Activated T-cell treated with anti-CD3 and anti-CD28 coated beads, Interleukin-2, amount 50 U/mL, for 4 hours (primary cell): ENCODE measurements at regions not wholly inside any gene's neighbourhood (a gene's known extent, or its start where the extent isn't known, plus 50 kb on each side); places are given as distances from the start of the nearest gene placed in this dataset.

ENCODE experiments used
- ATAC-seq, 2 donors: fragments of 200-7000 bp; cut with Tn5 transposase; one replicate each; pipeline ENCODE4 v1.10.0; 2021
- DNase-seq: peaks from one replicate; pipeline ENCODE4 v3.0.0-alpha.2; 2020
- H3K27me3 Mint-ChIP-seq: one replicate; pipeline ENCODE4 v1.8.0; 2021; ENCODE audit warnings: low read depth, mixed read lengths
- H3K36me3 Mint-ChIP-seq: one replicate; pipeline ENCODE4 v1.8.0; 2022; ENCODE audit warnings: mixed read lengths; ENCODE audit not compliant: insufficient read depth
- H3K4me1 Mint-ChIP-seq: one replicate; pipeline ENCODE4 v1.8.0; 2021; ENCODE audit warnings: low read depth, mixed read lengths
- H3K4me3 Mint-ChIP-seq: one replicate; pipeline ENCODE4 v1.8.0; 2021; ENCODE audit warnings: mild to moderate bottlenecking, moderate library complexity, mixed read lengths
- H3K9me3 Mint-ChIP-seq: one replicate; pipeline ENCODE4 v1.8.0; 2021; ENCODE audit warnings: mixed read lengths

DNA sequence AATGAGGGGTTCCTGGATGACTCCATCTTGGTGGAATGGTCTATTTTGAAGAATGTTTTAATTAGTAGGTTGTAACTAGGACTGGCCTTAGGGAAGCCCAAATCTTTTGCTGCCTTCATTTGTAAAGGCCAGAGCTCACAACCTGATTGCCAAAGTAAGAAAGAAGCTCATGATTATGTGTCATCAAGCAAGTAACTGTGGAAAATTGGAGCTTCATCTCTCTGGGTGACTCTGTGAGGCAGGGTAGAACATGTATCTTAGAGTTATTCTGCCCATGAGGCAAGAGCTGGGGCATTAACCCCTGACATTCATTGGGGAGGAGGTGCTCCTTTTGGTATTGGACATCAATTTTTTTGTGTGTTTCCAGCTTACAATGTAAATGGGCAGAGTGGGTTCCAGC is 273.9 kb upstream of the JAG1 start:
- Mint-ChIP-seq H3K36me3 (no peaks in the 10 kb centered on the region), H3K9me3 (no peaks in the 10 kb centered on the region), H3K4me3 (no peak overlapping the region), H3K4me1 (no peaks in the 10 kb centered on the region), H3K27me3 (no peaks in the 10 kb centered on the region)
- no peak for ATAC-seq
- no peak for DNase-seq

DNA sequence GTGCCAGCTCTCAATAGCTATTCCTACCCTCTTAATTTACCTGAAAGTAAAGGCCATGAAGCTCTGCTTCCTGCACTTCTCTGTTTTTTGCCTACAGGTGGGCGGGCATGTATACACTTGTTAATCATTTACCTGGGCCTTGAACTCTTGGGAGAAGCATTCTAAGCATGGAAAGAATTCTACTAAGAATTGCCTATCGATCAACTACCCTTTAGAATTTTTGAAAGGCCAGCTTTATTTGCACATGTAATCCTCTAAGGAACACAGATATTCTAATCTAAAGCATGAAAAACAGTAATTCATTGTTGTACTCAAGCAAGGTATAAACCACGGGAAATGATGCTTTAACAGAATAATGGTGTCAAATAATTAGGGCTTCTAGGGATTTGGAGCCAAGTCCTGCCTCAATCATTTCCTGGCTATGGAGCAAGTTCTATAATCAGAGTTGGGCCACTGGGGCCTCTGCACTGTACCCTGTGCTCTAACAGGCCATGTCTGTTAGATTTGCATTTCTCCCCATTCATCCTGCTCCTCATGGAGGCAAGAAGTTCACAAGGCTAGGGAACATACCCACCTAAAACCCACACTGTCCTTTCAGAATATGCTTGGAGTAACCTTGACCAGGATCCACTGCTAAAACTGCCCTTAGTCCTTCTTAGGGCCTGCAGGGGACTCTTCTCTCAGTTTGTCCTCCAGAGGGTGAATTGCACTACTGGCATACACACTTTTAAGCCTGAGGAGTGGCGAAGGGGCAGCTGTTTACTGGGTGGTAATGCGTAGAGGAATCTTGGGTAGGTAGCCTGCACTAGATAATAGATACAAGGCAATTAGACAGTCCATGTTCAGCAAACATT is 276.4 kb upstream of the JAG1 start:
- H3K27me3 Mint-ChIP-seq, result no peaks in the 10 kb centered on the region
- no peaks in the 10 kb centered on the region for H3K36me3 Mint-ChIP-seq
- no peak for ATAC-seq

DNA sequence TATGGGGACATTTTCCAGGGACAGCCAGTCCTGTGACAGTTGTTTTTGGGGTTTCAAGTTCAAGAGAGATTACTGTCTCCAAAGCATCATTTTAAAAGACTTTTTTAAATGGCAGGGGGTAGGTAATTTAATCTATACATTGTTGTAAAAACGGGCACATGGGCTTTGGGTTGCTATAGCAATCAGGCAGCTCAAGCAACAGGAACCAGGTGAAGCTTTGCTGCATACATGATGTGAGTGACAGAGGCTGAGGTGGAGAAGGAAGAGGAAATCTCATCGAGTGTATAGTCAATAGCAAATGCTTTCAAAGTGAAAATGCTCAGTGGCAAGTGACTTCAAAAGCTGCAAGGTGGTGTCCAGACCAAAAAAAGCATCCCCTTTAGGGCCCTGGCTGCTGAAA is 277.4 kb upstream of the JAG1 start:
- H3K4me1 Mint-ChIP-seq, result no peaks in the 10 kb centered on the region
- no peaks in the 10 kb centered on the region for H3K9me3 Mint-ChIP-seq
- no peaks in the 10 kb centered on the region for H3K36me3 Mint-ChIP-seq
- H3K4me3 Mint-ChIP-seq, result no peak overlapping the region
- H3K27me3 Mint-ChIP-seq, result no peaks in the 10 kb centered on the region
- no peak for ATAC-seq
- no peak for DNase-seq

More for the DNA sequence above, 276.4 kb upstream of the JAG1 start:
- no peaks in the 10 kb centered on the region for H3K9me3 Mint-ChIP-seq
- no peak for DNase-seq
- no peak overlapping the region for H3K4me3 Mint-ChIP-seq
- no peaks in the 10 kb centered on the region for H3K4me1 Mint-ChIP-seq

DNA sequence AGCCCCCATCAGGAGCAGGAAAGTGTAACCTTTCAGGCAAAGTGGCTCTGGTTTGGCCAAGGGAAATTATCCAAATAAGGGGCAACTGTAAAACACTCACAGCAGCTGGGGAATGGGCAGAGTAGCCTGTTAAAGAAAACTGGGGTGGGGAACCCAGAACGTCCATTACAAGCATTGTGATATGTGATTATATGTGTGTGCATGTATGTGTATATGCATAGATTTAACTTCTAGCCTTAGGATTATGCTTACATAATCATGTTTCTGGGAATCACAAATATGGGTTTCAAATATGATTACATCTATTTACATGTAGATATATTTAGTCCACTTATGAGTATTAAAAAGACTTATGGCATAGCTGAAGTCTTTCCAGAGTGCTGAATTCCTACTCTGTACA is 278.1 kb upstream of the JAG1 start:
- no peaks in the 10 kb centered on the region for H3K27me3 Mint-ChIP-seq
- ATAC-seq, result no peak
- H3K9me3 Mint-ChIP-seq, result no peaks in the 10 kb centered on the region
- H3K4me1 Mint-ChIP-seq, result no peaks in the 10 kb centered on the region
- no peak overlapping the region for H3K4me3 Mint-ChIP-seq
- DNase-seq, result no peak
- H3K36me3 Mint-ChIP-seq, result no peaks in the 10 kb centered on the region

DNA sequence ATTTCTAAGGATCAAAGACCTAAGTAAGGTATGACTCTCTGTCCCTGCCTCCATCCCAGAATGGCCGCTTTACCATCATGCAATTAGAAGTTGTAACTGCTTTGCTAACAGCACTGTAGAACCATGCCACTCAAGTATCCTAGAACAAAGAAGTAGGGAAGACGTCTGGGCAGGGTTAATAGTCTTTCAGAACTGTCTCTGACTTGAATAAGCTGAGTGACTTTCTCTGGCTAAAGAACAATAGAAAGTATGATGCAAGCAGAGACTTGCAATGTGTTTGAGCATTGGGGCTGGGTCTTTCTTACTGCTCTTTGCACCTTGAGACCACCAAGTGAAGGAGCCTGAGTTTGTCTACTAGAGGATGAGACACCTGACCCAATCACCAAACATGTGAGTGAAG is 279.6 kb upstream of the JAG1 start:
- H3K9me3 Mint-ChIP-seq, result no peaks in the 10 kb centered on the region
- H3K36me3 Mint-ChIP-seq, result no peaks in the 10 kb centered on the region
- no peak overlapping the region for H3K4me3 Mint-ChIP-seq
- DNase-seq, result no peak
- no peaks in the 10 kb centered on the region for H3K4me1 Mint-ChIP-seq
- no peaks in the 10 kb centered on the region for H3K27me3 Mint-ChIP-seq
- no peak for ATAC-seq

DNA sequence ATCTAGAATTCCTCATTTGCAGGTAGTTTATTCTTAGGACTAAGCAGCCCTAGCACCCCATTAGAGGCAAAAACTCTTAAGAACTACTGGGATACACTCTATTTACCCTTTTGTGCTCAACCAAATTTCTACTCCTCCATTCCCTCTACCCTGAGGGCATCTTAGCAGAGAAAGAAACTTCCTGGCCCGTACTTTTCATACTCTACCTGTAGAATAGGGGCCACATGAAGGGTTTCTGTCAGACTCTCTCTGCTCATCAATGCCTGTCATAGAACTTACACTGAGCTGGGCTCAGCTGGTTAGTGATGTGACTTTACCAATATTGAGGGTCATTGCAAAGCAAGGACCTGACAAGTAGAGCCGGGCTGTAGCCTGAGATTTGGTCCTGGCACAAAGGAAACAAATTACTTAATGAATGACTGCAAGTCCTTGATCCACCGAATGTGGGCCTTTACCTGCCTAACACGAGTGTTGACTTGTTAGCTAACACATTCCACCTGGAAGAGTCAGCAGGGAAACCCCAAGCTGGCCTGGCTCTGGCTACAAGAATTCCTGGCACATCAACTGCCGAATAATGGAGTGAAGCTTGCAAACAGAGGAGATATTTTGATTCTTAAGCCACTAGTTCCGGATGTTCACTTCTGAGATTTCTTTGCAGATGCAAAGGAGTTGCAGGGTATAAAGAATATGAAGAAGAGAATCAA is 280.5 kb upstream of the JAG1 start:
- H3K27me3 Mint-ChIP-seq, result no peaks in the 10 kb centered on the region
- H3K4me3 Mint-ChIP-seq, result no peak overlapping the region
- H3K4me1 Mint-ChIP-seq, result no peaks in the 10 kb centered on the region
- DNase-seq (no peak), ATAC-seq (no peak)
- no peaks in the 10 kb centered on the region for H3K9me3 Mint-ChIP-seq
- H3K36me3 Mint-ChIP-seq, result no peaks in the 10 kb centered on the region

DNA sequence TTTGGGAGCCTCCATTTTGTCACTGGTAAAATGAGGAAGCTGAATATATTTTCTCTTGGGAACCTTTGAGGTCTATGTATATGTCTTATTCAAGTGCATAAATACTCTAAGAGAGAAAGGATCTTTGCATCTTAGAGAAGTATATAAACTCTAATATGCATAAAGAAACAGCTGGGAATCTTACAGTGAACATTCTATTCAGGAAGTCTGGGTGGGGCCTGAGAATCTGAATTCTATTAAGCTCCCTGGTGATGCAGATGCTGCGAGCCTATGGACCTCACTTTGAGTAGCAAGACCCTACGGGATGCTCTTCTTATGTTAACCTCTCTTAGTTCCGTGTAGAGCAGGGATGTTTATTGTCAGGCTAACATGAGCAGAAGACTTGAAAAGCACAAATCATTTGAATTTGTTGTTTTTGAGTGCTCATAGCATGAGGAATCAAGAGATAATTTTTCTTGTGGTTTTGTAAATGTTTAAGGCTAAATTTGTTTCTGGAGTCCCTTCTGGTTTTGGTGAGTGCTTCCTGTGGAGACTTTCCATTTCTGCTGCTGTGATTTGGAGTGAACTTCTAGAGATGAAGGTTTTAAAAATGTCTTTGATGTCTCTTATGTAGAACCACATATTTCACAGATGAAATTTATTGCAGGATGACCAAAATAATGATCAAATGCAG is 281.2 kb upstream of the JAG1 start:
- Mint-ChIP-seq H3K4me3 (no peak overlapping the region), H3K36me3 (no peaks in the 10 kb centered on the region), H3K4me1 (no peaks in the 10 kb centered on the region), H3K27me3 (no peaks in the 10 kb centered on the region), H3K9me3 (no peaks in the 10 kb centered on the region)
- DNase-seq (no peak), ATAC-seq (no peak)

DNA sequence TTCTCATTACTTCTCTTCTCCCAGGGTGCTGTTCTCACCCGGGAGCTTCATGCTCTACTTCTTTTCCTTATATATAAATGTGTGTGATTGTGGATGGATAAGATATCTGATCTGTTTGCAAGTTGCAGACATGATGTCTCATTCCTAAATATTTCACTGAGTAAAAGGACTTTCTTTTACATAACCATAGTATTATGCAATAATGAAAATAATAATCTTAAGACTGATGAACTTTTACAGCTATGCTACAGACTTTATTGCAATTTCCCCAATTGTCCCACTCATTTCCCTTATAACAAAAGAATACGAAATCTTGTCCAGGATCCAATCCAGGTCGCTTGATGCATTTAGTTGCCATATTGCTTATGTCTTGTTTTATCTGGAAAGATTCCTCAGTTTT is 284.5 kb upstream of the JAG1 start:
- Mint-ChIP-seq H3K4me1 (no peaks in the 10 kb centered on the region), H3K9me3 (peaks cover 4% of the 10 kb centered on the region), H3K27me3 (no peaks in the 10 kb centered on the region), H3K4me3 (no peak overlapping the region), H3K36me3 (no peaks in the 10 kb centered on the region)
- DNase-seq (no peak), ATAC-seq (no peak)

DNA sequence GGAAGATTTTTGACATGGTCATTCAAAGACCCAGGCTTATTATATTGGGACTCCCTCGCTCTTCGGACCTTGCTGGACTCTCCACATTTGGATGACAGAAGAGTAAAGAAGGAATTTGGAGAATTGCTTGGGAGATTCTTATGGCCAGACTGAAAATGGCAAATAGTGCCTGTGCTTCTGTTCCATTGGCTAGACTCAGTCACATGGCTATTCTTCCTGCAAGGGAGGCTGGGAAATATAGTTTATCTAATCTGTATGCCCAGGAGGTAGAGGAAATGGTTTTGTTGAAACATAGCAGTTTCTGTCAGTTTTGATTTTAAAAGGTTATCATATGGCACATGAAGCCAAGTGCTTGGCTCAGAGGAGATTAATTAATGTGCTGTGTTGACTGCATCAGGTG is 286.6 kb upstream of the JAG1 start:
- H3K9me3 Mint-ChIP-seq, result peaks cover 4% of the 10 kb centered on the region
- H3K4me3 Mint-ChIP-seq, result no peak overlapping the region
- H3K27me3 Mint-ChIP-seq, result no peaks in the 10 kb centered on the region
- DNase-seq, result no peak
- H3K4me1 Mint-ChIP-seq, result no peaks in the 10 kb centered on the region
- no peak for ATAC-seq
- H3K36me3 Mint-ChIP-seq, result no peaks in the 10 kb centered on the region

DNA sequence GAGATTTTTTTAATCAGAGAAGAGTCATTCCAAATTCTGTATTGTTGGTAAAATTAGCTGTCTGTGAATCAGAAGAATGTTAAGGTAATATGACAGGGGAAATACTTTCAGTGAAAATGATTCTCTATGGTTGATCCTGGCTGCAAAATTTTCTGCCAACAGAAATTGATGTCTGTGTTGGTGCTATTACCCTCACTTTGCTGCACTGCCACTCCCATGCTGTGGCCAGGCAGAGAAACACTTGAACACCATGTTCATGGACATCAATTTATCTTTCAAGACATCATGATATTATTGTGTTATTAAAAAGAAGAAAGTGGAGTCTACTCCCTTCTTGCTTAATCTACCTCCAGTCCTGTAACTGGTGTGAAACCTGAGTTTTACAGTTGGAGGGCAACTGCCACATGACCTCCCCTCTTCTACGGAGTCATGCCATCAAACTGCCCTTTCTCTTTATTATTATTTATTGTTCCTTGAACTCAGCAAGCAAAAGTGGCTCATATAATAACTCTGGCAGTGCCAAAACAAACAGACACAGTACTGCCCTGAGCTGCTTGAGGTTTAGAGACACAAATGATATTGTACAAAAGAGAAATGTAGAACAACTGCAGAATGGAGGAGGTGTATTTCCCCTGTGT is 288.0 kb upstream of the JAG1 start:
- no peak for DNase-seq
- no peaks in the 10 kb centered on the region for H3K4me1 Mint-ChIP-seq
- no peaks in the 10 kb centered on the region for H3K36me3 Mint-ChIP-seq

DNA sequence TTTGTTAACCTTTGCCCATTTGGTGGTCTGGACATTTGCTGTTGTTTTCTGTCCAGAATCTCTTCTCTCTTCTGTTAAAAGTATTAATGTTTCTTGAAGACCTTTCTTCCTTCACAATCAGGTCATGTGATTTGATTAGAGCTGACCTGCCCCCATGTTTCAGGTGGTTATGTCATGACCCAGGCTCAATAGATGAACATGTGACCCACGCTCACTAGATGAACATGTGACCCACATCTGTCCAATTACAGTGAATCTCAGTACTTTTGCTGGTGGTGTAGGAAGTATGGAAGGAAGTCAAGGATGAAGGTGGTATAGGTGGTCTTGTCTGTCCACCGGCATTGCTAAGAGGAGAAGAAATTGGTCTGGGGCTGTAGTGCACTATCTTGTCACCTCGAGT is 289.1 kb upstream of the JAG1 start:
- Mint-ChIP-seq H3K36me3 (no peaks in the 10 kb centered on the region), H3K4me1 (no peaks in the 10 kb centered on the region), H3K9me3 (peaks cover 4% of the 10 kb centered on the region), H3K27me3 (no peaks in the 10 kb centered on the region), H3K4me3 (no peak overlapping the region)
- DNase-seq (no peak), ATAC-seq (no peak)

More for the DNA sequence above, 288.0 kb upstream of the JAG1 start:
- no peaks in the 10 kb centered on the region for H3K27me3 Mint-ChIP-seq
- no peak for ATAC-seq
- H3K4me3 Mint-ChIP-seq, result no peak overlapping the region
- peaks cover 4% of the 10 kb centered on the region for H3K9me3 Mint-ChIP-seq

DNA sequence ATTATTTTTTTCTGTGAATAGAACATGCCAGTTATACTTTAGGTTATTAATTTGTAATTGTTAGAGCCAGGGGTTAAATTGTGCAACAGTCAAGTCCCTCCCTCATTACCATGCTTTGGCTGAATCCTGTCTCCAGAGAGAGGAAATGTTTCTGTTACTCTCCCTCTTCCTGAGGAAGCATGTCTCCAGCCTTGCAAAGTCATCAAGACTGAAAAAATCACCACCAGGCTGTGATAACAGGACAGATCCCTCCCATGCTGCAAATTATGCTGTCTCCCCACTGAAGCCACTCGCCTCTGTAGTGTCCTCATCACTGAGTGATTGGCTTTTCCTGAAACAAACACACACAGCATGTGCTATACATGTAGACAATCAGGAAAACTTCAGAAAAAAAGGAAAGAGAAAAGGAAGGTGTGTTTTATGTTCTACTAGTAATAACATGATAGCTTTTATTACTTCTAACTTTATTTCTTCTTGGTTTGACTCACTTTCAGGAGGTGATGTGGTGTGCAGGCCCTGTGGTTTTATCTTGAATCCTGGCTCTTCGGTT is 290.0 kb upstream of the JAG1 start:
- no peaks in the 10 kb centered on the region for H3K27me3 Mint-ChIP-seq
- peaks cover 4% of the 10 kb centered on the region for H3K9me3 Mint-ChIP-seq
- ATAC-seq (no peak), DNase-seq (no peak)
- H3K4me3 Mint-ChIP-seq, result no peak overlapping the region
- no peaks in the 10 kb centered on the region for H3K36me3 Mint-ChIP-seq
- H3K4me1 Mint-ChIP-seq, result no peaks in the 10 kb centered on the region

DNA sequence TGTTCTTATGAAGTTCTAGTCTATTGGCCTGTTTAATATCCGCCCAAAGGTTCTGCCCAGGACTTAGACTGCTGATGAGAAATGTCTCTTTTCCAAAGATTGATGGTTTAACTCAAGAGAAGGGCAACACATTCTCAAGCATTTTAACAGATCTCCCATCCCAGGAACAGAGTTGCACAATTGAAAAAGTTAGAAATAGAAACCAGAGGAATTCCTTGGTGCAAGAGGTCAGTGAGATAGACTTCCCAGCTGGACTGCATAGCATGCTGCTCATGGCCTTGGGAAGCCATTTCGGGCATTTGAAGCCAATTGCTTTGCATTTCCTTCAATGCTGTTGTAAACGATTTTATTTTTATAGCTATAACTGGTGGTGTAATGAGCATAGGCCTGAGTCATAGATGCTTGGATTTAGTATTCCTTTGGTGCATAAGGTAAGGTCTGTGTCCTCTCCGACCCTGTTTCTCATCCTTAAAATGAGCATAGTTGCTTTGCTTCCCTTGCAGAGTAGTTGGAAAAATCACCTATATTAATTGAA is 292.2 kb upstream of the JAG1 start:
- Mint-ChIP-seq H3K4me1 (no peaks in the 10 kb centered on the region), H3K27me3 (no peaks in the 10 kb centered on the region), H3K36me3 (no peaks in the 10 kb centered on the region), H3K4me3 (no peak overlapping the region), H3K9me3 (peaks cover 4% of the 10 kb centered on the region)
- ATAC-seq (no peak), DNase-seq (no peak)

DNA sequence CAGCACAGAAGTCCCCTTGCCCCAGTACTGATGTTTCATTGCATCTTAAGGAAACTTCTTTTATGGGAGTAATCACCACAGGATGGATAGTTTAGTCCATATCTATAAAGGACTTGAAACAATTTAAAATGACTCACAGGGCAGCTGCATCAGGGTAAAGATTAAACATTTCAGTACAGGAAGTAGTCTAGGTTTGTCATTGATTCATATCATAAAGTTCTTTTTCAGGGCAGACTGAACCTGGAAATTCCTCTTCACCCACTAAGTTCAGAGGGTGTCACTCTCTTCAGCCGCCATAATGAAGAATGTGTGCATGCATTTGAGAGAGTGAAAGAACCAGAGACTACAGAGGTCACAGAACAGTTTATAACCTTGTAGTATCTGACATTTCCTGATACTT is 296.3 kb upstream of the JAG1 start:
- no peaks in the 10 kb centered on the region for H3K4me1 Mint-ChIP-seq
- no peaks in the 10 kb centered on the region for H3K36me3 Mint-ChIP-seq
- no peaks in the 10 kb centered on the region for H3K27me3 Mint-ChIP-seq

More for the DNA sequence above, 296.3 kb upstream of the JAG1 start:
- ATAC-seq (no peak), DNase-seq (no peak)
- Mint-ChIP-seq H3K9me3 (peaks cover 7% of the 10 kb centered on the region), H3K4me3 (no peak overlapping the region)
